GM19463 (cell line): ENCODE measurements at regions not wholly inside any gene's neighbourhood (a gene's known extent, or its start where the extent isn't known, plus 50 kb on each side); places are given as distances from the start of the nearest gene placed in this dataset.

Source experiments
- ATAC-seq: cut with Tn5 transposase; IDR thresholded peaks from one replicate; pipeline ENCODE4 v1.9.1; 2021; ENCODE audit warnings: mild to moderate bottlenecking, moderate library complexity; ENCODE audit not compliant: unreplicated experiment

DNA sequence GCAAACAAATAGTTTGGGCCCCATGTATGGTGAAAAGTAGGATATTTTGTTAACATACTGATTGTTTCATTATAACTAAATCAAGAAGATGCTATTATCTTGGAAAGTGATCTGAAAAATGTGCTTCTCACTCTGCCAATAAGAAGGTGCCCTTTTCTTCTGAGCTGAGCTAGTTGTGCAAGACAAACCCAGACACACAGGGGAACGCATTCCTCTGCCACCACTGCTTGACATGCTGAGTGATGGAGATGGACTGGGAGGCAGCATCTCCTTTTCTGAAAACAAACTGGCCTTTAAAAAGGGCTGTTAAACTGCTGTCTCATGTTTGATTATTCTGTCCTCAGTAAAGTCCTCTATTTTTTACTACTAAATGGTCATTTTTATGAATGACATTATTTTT is 1989.9 kb upstream of the CELF4 start:
- no peak for ATAC-seq

DNA sequence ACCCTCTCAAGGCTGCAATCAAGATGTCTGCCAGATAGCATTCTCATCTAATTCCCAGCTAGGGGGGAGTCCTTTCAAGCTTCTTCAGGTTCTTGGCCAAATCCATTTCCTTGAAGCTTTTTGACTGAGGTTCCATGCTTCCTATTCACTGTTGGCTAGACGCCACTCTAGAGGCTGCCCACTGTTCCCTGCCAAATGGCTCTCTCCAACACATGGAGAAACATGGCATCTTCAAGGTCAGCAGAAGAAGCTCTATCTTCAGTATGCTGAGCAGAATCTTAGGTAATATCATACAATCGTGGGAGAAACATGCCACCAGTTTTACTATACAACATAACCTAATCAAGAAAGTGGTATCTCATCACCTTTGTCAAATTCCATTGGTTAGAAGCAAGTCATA is 1985.1 kb upstream of the CELF4 start:
- no peak for ATAC-seq

DNA sequence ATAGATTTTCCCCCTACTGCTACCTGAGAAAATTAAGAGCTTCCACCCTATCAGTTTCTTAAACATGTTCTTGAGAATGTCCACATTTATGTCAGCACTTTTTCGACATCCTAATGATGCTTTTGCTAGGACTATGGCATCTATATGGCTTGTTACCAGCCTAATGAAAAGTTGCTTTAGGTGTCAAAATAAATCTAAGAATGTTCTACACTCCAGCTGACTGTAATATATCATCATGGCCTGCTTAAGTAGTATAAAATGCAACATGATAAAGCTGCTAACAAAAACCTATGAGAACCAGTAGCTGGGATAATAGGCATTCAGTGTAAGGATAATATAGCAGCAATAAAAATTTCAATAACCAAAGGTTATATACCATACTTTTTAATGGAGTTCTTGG is 1983.5 kb upstream of the CELF4 start:
- no peak for ATAC-seq

DNA sequence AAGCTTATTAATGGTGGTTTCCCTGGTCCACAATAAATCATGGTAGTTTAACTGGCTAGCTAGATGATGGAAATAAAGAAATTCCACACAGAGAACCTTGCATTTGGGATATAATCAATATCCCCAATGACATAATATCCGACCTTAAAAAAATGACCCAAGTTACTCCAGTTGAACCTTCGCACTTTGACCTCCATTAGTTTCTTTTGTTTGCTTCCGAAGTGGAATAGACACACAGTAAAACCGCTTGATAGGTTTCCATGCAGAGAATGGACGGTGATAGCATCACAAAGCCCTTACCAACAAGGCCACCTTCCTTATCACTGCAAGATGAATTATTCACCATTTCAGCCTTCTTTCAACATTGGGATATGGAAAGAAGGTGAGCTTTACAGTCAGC is 1966.1 kb upstream of the CELF4 start:
- ATAC-seq: no peak

DNA sequence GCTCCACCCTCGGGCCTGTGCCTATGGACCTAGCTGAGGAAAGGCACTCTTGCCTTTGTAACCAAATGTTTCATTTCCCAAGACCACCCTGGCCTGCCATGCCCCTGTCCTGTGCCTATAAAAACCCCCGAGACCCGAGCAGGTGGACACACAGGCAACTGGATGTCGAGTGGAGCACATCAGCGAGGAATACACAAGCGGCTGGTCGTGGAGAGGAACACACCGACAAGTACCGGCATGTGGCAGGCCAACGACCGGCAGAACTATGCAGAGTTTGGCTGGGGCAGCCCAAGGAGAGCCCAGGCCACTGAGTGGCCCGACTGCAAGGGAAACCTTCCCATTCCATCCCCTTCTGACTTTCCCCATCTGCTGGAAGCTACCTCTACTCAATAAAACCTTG is 1963.8 kb upstream of the CELF4 start:
- no peak for ATAC-seq

DNA sequence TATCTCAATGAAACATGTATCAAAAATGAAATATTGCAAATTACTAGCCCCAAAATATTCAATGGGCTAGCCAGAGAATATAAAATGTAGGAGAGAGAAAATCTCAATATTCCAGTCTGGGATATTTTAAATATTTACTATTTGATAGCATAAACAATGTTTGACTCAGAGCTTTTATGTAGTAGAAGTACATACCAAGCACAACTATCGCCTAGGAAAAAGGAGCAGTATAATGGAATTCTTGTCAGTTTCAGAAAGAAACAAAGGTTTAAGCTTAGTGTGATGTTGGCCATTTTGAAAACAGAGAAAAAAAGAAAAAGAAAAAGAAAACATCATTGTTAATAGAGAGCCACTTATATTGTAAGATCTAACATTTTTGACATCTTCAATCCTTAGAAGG is 1961.9 kb upstream of the CELF4 start:
- no peak for ATAC-seq

DNA sequence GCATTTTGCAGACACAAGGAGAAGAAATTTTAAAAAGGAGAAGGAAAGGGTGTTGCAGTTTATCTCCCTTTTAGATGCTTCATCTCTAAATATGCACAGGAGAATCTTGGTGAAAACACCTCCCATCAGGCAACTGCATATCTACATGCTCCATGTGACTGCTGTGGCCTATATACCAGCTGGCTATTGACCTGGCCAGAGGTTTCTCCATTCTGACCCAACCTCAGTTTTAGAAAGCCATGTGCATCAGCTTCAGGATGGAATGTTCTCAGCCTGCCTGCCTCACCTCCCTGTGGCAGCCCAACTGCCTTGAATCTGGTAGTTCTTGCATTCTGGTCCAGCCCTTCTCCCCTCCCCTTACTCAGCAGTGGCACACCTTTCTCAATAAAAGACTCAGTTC is 1958.8 kb upstream of the CELF4 start:
- no peak for ATAC-seq

DNA sequence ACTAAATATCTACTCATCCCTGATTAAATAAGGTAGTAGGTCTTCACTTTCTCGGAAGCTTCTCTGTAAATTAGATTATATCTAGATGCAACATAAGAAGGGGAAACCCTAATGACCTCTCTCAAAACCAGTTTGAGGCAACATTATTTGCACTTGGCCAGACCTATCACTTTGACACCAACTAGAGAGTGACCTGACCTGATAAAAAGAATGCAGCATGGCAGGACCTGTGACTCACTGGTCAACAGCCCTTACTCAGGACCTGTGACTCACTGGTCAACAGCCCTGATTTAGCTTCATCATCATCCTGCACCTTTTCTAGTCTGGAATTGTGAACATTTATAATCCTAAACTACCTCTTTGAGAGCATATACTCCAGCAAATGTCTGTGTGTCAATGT is 1957.7 kb upstream of the CELF4 start:
- ATAC-seq: no peak

DNA sequence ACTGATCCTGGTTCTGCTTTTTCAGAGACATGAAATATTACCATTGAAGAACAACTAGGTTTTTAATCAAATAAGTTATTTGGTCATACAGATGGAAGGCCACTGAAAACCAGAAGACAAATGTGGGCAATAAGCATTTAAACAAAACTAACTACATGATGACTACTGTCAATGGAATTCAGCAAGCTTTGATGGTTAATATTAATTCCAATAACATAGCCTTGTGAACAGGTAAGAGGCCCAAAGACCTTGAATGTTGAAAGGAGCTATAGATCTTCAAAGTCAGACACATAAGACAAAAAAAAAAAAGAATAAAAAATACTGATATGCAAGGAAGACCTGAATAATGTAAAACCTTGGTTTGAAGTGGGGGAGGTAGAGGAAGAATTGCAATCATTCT is 1955.6 kb upstream of the CELF4 start:
- no peak for ATAC-seq

DNA sequence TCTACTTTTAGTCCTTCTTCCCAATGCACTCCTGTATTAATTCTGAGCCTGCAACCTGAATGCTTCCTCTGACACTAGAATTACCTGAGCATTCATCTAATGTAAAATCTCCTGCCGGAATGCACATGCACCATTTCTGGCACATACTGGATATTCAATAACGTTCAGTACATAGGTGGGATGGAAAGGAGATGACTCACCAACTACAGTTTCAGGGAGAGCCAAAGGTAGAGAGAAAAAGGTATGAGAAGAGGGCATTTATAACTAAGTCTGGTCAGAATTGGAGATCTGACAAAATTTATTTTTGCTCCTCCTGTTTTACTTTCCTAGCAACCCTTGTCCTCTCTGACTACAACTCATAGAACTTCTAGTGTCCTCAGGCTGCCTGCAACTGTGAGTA is 1954.1 kb upstream of the CELF4 start:
- no peak for ATAC-seq

DNA sequence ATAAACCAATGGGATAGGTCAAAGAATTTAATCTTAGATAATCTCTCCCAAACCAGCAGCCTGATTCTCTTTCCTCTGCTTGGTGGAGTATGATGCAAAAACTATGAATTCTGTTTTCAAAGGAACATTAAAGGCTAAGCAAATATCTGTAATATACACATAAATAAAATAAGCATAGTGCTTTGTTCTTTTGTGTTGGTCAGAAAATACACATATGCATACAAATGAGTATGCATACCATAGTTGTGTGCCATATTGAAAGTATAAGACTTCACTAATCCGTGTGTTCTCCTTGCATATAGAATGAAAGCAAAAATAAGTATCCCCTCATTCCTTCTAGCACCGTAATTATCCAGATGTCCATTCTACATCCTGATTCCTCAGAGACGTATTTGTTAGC is 1949.7 kb upstream of the CELF4 start:
- ATAC-seq: no peak

DNA sequence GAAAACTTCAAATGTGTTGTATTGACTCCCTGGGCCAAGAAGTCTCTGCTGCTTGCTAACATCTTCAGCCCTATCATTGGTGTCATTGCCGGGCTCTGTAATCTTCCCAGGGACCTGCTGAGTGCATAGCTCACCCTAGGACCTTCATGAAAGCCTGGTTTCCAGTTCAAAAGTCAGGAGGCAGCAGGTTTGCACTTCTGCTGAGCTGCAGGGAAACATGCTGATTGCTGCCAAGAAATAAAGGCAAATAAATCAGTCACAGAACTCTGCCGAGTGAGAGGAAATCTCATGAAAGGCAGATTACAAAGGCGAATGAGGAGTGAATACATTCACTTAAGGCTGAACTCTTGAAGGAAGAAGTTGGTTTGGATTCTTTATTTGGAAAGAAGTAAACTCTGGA is 1947.6 kb upstream of the CELF4 start:
- no peak for ATAC-seq

DNA sequence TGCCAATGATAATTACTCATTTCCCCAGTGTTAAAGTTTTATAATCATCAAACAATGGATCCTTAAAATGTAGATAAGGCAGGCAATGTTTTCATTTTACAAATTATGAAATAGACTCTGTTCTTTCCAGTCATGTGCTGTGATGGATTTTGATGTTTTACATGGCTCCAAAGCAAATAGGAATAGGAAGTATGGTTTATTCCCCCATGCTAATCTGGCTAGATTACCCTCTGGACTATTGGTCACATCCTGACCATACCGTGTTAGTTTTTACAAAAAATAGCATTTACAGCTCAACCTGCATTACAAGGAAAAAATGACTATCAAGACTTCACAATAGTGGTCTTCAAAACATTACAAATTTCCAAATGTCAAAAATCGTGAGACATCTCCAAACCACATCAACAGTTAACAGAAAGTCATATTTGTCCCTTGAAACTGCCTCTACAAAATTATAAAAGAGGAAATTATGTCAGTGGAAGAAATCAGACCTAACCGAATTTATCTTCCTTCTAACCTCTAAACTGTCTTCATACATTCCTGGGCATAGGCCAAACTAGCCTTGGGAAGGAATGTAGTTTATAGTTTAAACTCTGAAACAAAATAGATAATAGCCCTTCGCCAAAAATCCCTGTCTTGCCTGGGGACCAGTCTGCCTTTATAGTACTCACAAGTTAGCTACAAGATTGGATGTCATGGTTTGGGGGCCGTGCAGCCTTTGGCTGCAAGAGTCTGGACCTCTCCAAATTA is 1941.2 kb upstream of the CELF4 start:
- no peak for ATAC-seq

DNA sequence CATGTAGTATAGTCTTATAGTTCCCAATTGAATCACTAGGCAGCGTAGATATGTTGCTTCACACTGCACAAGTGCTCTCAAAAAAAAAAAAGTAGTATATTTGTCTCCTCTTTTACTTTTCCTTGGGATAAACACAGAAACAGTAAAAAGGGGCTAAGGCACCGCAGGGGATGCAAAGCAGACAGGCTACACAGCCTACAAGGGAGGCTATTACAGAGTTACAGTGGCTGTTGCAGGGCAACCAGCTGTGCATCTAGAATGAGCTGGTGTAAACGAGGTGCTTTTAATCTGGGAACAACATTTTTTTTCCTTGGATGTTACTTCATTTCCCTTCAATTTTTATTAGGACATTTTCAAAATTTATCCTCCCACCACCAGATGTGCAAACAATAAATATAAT is 1934.7 kb upstream of the CELF4 start:
- ATAC-seq: no peak

DNA sequence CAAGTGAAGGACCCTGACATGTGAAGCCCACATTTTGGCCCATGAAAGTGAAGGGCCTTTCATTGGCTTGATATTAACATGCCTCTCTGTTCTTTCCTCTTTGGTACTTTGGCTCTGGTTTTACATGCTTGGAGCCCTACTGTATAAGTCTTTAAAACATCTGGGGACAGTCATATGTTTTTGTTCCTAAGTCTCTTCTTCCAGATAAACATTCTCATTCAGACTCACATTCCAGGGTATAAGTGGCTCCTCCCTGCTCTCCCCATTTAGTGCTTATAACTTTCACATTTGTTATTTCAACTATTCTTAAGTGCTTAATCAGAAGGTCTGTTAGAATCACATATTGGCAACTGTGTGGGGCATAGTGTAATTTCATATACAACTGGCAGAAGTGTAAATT is 1932.2 kb upstream of the CELF4 start:
- ATAC-seq: no peak

DNA sequence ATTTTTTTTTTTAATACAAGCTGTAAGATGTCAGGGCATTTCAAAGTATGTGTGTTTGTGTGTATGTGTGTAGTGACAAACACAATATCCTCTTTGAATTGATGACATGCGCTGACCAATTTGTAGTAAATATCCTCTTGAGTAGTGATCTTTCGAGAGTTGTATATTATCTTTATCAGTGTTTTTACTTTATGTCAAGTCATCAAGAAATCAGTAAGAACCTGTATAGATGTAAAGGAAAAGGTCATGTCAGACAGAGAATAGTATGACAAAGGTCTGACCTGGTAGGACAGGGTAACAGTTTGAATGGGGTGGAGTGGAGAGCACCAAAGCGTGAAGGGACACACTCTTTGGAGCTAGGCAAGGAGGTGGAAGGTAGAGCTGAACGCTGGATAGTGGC is 1931.4 kb upstream of the CELF4 start:
- ATAC-seq: no peak

DNA sequence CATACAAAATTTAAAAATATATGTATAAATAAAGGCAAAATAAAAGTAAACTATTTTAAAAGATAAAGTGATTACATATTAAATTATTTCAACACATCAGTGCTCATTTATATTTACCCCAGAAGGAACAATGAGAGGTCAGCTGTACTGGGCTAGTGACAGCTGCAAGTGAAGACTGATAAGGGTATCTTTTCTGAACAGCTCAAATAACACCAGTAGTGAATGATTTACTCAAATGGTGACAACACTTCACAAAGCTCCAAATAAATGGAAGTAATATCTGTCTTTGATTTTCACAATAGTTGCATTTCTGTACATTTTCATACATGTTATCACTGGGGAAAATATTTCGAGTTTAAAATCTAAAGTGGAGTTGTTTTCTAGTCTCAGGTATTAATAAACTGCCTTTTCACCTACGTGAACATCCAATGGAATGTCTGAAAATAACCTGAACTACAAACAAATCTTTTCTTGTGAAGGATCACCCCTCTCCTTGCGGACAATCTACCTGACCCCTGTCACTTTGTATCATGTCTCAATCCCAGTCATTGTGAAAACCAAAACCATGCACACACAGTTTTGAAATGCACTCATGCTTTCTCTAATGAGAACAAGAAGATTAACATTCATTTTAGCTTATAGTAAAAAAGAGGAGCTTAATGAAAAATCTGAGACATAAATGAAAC is 1928.8 kb upstream of the CELF4 start:
- no peak for ATAC-seq

DNA sequence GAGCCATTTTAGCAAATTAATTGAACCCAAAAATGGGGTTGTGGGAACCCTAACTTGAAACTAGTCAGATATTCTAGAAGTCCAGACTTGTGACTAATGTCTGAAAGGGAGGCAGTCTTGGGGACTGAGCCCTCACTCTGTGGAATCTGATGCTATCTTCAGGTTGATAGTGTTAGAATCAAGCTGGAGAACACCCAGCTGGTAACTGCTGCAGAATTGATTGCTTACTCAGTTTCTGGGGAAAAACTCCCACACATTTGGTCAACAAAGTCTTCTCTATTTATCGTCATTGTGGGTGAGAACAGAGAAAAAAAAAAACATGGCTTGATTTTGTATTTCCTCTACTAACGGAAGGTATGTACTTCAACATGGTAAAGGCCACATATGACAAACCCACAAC is 1925.8 kb upstream of the CELF4 start:
- ATAC-seq: no peak

DNA sequence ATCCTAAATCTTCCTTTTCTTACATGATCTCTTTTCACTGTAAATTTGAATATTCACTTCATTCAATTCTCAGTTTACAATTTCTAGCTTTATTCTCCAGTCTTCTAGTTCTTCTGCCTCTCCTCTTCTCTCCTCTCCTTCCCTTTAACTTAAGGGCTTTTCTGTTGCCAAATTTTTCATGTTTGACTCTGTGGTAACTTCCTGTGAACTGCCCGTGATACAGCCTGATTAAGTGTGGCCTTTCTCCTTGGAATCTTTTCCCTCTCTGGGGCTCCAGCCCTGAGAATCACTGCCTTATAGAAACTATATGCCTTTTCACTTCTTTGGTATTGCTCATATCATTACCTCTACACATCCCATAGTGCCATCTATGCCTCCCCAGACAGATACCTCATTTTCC is 1923.8 kb upstream of the CELF4 start:
- ATAC-seq: no peak

DNA sequence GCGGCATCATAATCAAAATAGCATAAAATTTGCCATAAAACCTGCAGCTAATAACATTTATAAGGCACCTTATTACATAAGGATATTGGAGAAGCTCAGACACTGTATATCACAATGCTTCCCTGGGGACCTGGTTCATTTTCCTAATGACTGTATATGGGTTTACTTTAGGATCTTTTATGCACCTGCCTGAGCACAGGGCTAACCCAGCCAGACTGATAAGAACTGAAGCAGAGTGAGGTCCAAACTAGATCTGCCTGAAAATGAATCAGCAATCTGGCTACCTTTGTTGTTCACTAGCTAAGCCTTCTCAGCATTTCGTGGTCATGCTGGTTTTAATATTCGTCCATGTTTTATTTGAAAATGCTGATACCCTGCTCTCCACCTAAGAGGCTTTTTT is 1922.3 kb upstream of the CELF4 start:
- ATAC-seq: no peak

DNA sequence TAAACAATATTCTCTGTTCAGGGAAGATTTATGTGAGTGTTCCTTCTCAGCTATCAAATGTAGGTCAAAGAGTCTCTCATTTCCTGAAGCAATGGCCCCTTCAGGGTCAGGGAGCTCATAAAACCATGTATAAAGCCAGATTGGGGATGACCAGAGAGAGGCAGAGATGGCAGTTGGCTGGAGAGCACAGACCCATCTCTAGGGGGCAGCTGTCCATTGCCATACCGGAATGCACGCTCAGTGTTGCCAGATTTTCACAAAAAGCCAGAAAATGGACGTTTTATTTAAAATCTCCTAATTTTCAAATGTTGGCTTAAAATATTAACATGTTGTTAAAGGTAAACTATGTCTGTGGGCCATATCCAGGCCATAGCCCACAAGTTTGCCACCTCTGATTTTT is 1920.7 kb upstream of the CELF4 start:
- ATAC-seq: no peak

DNA sequence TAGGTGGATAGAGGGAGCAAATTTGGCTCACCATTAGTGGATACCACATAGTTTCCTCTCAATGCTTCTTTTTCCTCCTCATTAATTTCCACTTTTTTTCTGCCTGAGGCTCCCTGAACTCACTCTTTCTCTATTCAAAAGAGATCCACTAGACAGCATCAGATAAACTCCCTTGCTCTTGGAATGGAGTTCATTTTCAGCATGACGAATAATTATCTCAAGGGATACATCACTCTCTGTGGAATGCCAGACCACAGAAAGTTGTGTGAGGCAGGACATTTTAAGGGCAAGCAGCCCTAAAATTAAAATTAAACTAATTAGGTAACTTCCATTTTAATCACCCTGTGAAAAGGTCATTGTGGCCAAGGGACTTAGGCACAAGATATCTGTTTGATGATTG is 1920.1 kb upstream of the CELF4 start:
- no peak for ATAC-seq

DNA sequence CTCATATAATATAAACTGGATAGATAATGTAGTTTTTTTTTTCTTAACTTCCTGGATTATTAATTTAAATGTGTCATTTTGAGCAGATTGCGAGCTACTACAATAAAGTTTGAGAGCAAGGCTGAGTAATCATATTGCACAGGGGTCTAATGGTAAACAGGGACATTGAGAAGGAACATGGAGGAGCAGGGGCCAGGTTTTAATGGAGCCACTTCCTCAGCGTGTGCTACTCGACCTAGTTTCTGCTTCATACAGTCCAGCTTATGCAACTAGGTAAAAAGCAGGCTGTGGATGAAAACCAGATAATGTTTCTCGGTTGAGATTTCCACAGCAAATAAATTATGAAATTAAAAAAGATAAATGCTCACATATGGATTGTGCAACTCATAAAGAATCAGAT is 1915.7 kb upstream of the CELF4 start:
- no peak for ATAC-seq
